H1 (cell line): ENCODE measurements at regions not wholly inside any gene's neighbourhood (a gene's known extent, or its start where the extent isn't known, plus 50 kb on each side); places are given as distances from the start of the nearest gene placed in this dataset.

Experiments used
- CTCF ChIA-PET: fragments of 300-600 bp; sonication (Branson Sonifier 250); formaldehyde crosslinking; loops from one replicate; lab custom pipeline; 2021; ENCODE audit not compliant: partially characterized antibody; lab: Charles Lee
- POLR2A ChIA-PET: fragments of 300-600 bp; sonication (Branson Sonifier 250); formaldehyde crosslinking; loops from one replicate; lab custom pipeline; 2021; ENCODE audit warnings: inconsistent platforms; ENCODE audit not compliant: partially characterized antibody; lab: Charles Lee
- DNase-seq, 2 experiments: peaks; one replicate each; pipeline versions ENCODE4 v3.0.0 to v3.0.0-alpha.2; 2010 to 2022; ENCODE audit warnings: low spot score in 2 of 2, low read depth in 1 of 2, mixed read lengths in 1 of 2
- FAIRE-seq: peaks from 2 replicates; lab custom pipeline; 2011; peaks lifted over from hg19 to GRCh38; lab: Jason Lieb, UNC
- H2AFZ ChIP-seq: 2 replicates; pipeline ENCODE4 v1.8.1; 2012; ENCODE audit warnings: low read length, inconsistent platforms
- H2AK5ac ChIP-seq: 2 replicates; pipeline ENCODE4 v1.6.1; 2013; ENCODE audit warnings: low read depth, low read length
- H2BK120ac ChIP-seq: replicated peaks from 2 replicates; pipeline ENCODE3; 2013; ENCODE audit warnings: low read depth, low read length, inconsistent platforms
- H2BK12ac ChIP-seq: 2 replicates; pipeline ENCODE4 v1.6.1; 2013; ENCODE audit warnings: low read depth, low read length
- H2BK15ac ChIP-seq: 2 replicates; pipeline ENCODE4 v1.6.1; 2013; ENCODE audit warnings: low read length
- H2BK20ac ChIP-seq: 2 replicates; pipeline ENCODE4 v1.6.1; 2013; ENCODE audit warnings: low read length
- H2BK5ac ChIP-seq: 2 replicates; pipeline ENCODE4 v1.6.1; 2013; ENCODE audit warnings: low read depth, low read length
- H3K14ac ChIP-seq: 2 replicates; pipeline ENCODE4 v1.6.1; 2013; ENCODE audit warnings: inconsistent platforms; ENCODE audit not compliant: insufficient read length
- H3K18ac ChIP-seq: 2 replicates; pipeline ENCODE4 v1.6.1; 2013; ENCODE audit warnings: low read length; ENCODE audit errors: extremely low read depth
- H3K23ac ChIP-seq: 2 replicates; pipeline ENCODE4 v1.6.1; 2013; ENCODE audit warnings: inconsistent platforms; ENCODE audit not compliant: insufficient read length
- H3K23me2 ChIP-seq: 2 replicates; pipeline ENCODE4 v1.6.1; 2013; ENCODE audit warnings: low read depth, low read length
- H3K27ac ChIP-seq: 2 replicates; pipeline ENCODE4 v1.6.1; 2011; ENCODE audit warnings: low read depth, low read length, inconsistent platforms
- H3K27me3 ChIP-seq, 4 experiments: replicated peaks in 1 of 4; 1 replicate in 1 of 4; 2 replicates in 3 of 4; pipeline versions ENCODE4 v1.6.1 to v1.8.1; 2011 to 2013; ENCODE audit warnings: low read length in 3 of 4, mild to moderate bottlenecking in 3 of 4, inconsistent platforms in 2 of 4, mixed read lengths in 2 of 4, moderate library complexity in 1 of 4; ENCODE audit not compliant: control insufficient read depth in 3 of 4, insufficient read depth in 3 of 4; ENCODE audit errors: extremely low read depth in 1 of 4
- H3K36me3 ChIP-seq, 4 experiments: 2 replicates each; pipeline versions ENCODE4 v1.6.1 to v1.8.1; 2011 to 2013; ENCODE audit warnings: mild to moderate bottlenecking in 4 of 4, low read length in 3 of 4, moderate library complexity in 2 of 4, control low read depth in 1 of 4, inconsistent platforms in 1 of 4; ENCODE audit not compliant: insufficient read depth in 4 of 4, control insufficient read depth in 2 of 4
- H3K4ac ChIP-seq: replicated peaks from 2 replicates; pipeline ENCODE3; 2013; ENCODE audit warnings: low read length, low read depth, mixed read lengths, inconsistent platforms; ENCODE audit not compliant: insufficient read length
- H3K4me1 ChIP-seq, 4 experiments: replicated peaks in 1 of 4; 1 replicate in 1 of 4; 2 replicates in 3 of 4; pipeline versions ENCODE4 v1.6.1 to v1.8.1; 2011 to 2013; ENCODE audit warnings: low read length in 3 of 4, inconsistent platforms in 2 of 4, mixed read lengths in 1 of 4; ENCODE audit not compliant: insufficient read depth in 4 of 4, control insufficient read depth in 3 of 4
- H3K4me2 ChIP-seq, 2 experiments: 2 replicates each; pipeline versions ENCODE4 v1.6.1 to v1.8.1; 2011 to 2013; ENCODE audit warnings: low read depth in 2 of 2, low read length in 2 of 2, control low read depth in 1 of 2, inconsistent platforms in 1 of 2, mild to moderate bottlenecking in 1 of 2; ENCODE audit not compliant: insufficient read depth in 1 of 2
- H3K4me3 ChIP-seq, 4 experiments: fragments of 200-600, 300-600 bp in 1 of 4; sonication (generic), shearing (Covaris generic), sonication (Bioruptor Twin) in 1 of 4; 2 replicates each; pipeline versions ENCODE4 v1.5.1 to v1.8.1; 2011 to 2016; ENCODE audit warnings: low read length in 4 of 4, low read depth in 3 of 4, control low read depth in 2 of 4, inconsistent platforms in 2 of 4, mild to moderate bottlenecking in 2 of 4, mixed read lengths in 1 of 4, moderate library complexity in 1 of 4; ENCODE audit not compliant: insufficient read depth in 2 of 4; ENCODE audit errors: extremely low read depth in 1 of 4
- H3K56ac ChIP-seq: replicated peaks from 2 replicates; pipeline ENCODE3; 2013; ENCODE audit warnings: low read depth, mild to moderate bottlenecking, mixed read lengths, low read length, inconsistent platforms; ENCODE audit not compliant: insufficient read length
- H3K79me1 ChIP-seq: 2 replicates; pipeline ENCODE4 v1.6.1; 2013; ENCODE audit warnings: low read depth, low read length, control low read depth
- H3K79me2 ChIP-seq, 2 experiments: 2 replicates each; pipeline versions ENCODE4 v1.6.1 to v1.8.1; 2012 to 2013; ENCODE audit warnings: low read length in 2 of 2, mild to moderate bottlenecking in 2 of 2, inconsistent platforms in 1 of 2; ENCODE audit not compliant: insufficient read depth in 2 of 2, control insufficient read depth in 1 of 2
- H3K9ac ChIP-seq, 4 experiments: replicated peaks in 1 of 4; 1 replicate in 1 of 4; 2 replicates in 3 of 4; pipeline versions ENCODE4 v1.6.1 to v1.8.1; 2011 to 2013; ENCODE audit warnings: low read depth in 3 of 4, low read length in 3 of 4, control low read depth in 2 of 4, mild to moderate bottlenecking in 2 of 4, moderate library complexity in 2 of 4, inconsistent platforms in 1 of 4; ENCODE audit errors: extremely low read depth in 1 of 4
- H3K9me3 ChIP-seq, 2 experiments: 2 replicates each; pipeline versions ENCODE4 v1.6.1 to v1.8.1; 2012 to 2013; ENCODE audit warnings: mild to moderate bottlenecking in 2 of 2, moderate library complexity in 2 of 2, control low read depth in 1 of 2, inconsistent platforms in 1 of 2, low read depth in 1 of 2, low read length in 1 of 2, mixed read lengths in 1 of 2; ENCODE audit not compliant: insufficient read depth in 2 of 2
- H4K20me1 ChIP-seq, 2 experiments: replicated peaks in 1 of 2; 2 replicates each; pipeline versions ENCODE3 to v1.8.1; 2011 to 2013; ENCODE audit warnings: inconsistent platforms in 2 of 2, low read length in 2 of 2, mild to moderate bottlenecking in 1 of 2; ENCODE audit not compliant: insufficient read depth in 2 of 2, control insufficient read depth in 1 of 2
- H4K5ac ChIP-seq: 2 replicates; pipeline ENCODE4 v1.6.1; 2013; ENCODE audit warnings: low read length, low read depth, mixed read lengths, inconsistent platforms; ENCODE audit not compliant: insufficient read length
- H4K8ac ChIP-seq: 2 replicates; pipeline ENCODE4 v1.8.0; 2013; ENCODE audit warnings: mild to moderate bottlenecking, moderate library complexity, low read length, inconsistent platforms; ENCODE audit not compliant: insufficient read depth; ENCODE audit errors: extremely low read depth
- H4K91ac ChIP-seq: replicated peaks from 2 replicates; pipeline ENCODE3; 2013; ENCODE audit warnings: low read length, mixed read lengths, inconsistent platforms; ENCODE audit not compliant: insufficient read length
- BCL11A ChIP-seq, 2 experiments: IDR thresholded peaks; one replicate each; pipeline ENCODE4 v1.6.1; 2011; ENCODE audit warnings: low read depth in 2 of 2, low read length in 2 of 2, mild to moderate bottlenecking in 2 of 2
- CHD2 ChIP-seq: IDR thresholded peaks from 2 replicates; pipeline ENCODE4 v1.6.1; 2012; ENCODE audit warnings: low read length, improper control_type of control experiment
- NRF1 ChIP-seq: IDR thresholded peaks from 2 replicates; pipeline ENCODE4 v1.6.1; 2011; ENCODE audit warnings: mild to moderate bottlenecking, low read depth, low read length, improper control_type of control experiment
- RFX5 ChIP-seq: IDR thresholded peaks from 2 replicates; pipeline ENCODE4 v1.6.1; 2011; ENCODE audit warnings: low read depth, low read length, improper control_type of control experiment, borderline replicate concordance
- WGBS, 2 experiments: shearing (Covaris generic) in 1 of 2; methylation state at CpG; one replicate each; pipeline versions ENCODE4 v1.1.6 to v1.1.7; 2013 to 2015; ENCODE audit warnings: low lambda C conversion rate in 2 of 2, mixed read lengths in 2 of 2, inconsistent platforms in 1 of 2, low coverage in 1 of 2, missing lambda C conversion rate in 1 of 2; ENCODE audit not compliant: insufficient replicate concordance in 2 of 2, insufficient coverage in 1 of 2, insufficient read length in 1 of 2; ENCODE audit errors: extremely low coverage in 1 of 2, missing lambda C conversion rate in 1 of 2; 5-methylcytosine and 5-hydroxymethylcytosine counted together

DNA sequence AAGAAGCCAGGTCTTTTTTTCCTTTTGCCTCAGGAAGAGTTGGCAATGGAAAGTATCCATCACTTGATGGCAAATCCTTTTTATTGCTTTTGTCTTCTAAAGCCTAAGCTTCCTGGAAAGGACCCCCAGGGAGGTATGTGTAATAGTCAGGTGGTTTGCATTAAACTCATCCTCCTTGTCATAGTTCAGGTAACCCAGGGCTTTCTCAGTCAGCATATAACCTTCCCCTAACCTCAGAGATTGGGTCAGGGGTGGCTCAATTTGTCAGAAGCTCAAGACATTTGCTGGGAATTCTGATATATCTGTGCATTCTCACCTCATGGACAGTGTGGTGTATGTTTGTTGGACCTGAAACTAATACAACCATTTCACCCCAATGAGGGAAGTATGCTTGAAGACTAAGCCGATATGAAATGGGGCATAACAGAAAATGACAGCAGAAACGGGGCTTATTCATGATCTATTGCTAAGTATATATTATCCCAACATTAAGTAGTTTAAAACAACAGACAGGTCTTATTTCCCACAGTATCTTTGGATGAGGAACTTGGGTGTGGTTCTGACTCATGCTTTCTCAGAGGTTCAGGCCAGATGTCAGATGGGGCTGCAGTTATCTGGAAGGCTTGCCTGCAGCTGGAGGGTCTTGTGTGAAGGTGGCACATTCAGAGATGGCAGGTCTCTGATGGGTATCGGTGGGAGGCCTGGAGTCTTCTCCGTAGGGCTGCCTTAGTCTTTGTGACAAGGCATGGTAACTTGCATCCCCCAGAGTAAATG lies 135.8 kb upstream of the SPON1 start:
- Histone ChIP-seq H4K91ac (no peak overlapping the region), H3K56ac (no peak overlapping the region), H3K36me3 (no peaks in the 10 kb centered on the region), H3K4ac (no peak overlapping the region), H2BK5ac (no peak overlapping the region), H3K9ac (no peak overlapping the region), H3K23me2 (peaks cover 3% of the 10 kb centered on the region), H3K14ac (no peak overlapping the region), H2BK15ac (no peak overlapping the region), H3K4me3 (no peak overlapping the region), H3K4me2 (no peak overlapping the region), H2AK5ac (no peak overlapping the region), H2AFZ (no peak overlapping the region), H3K79me2 (no peaks in the 10 kb centered on the region), H3K18ac (no peak overlapping the region), H3K79me1 (no peaks in the 10 kb centered on the region), H4K5ac (no peak overlapping the region), H3K23ac (no peak overlapping the region), H3K27ac (no peak overlapping the region), H3K4me1 (no peaks in the 10 kb centered on the region), H2BK120ac (no peak overlapping the region), H2BK20ac (no peak overlapping the region), H3K27me3 (no peaks in the 10 kb centered on the region), H4K20me1 (no peaks in the 10 kb centered on the region), H2BK12ac (no peak overlapping the region), H4K8ac (no peak overlapping the region), H3K9me3 (peaks cover 3 to 6% of the 10 kb centered on the region in 2 experiments; a peak in 2 of 4 replicates)
- 85% methylated on average over 4 of the region's 4 CpGs; no CpG with 5 or more reads in 1 of the 2 experiments for WGBS, 2 experiments
- TF ChIP-seq NRF1 (no peak), CHD2 (no peak), RFX5 (no peak), BCL11A (IDR thresholded peaks at IDR 0.05; ENCODE audit: low read depth in 2 of 2, low read length in 2 of 2) (no peak)
- ChIA-PET CTCF (interaction anchor here (0.7 to 2.3 kb wide), 4 partner anchors 8 to 407 kb away, joined by 3 to 7 read pairs (median 3); no protein-coding TSS in a partner anchor), POLR2A (no interaction called here)
- FAIRE-seq (no peak), DNase-seq (no peak)
